ENCODE measurements at regions not wholly inside any gene's neighbourhood (a gene's known extent, or its start where the extent isn't known, plus 50 kb on each side); places are given as distances from the start of the nearest gene placed in this dataset.

DNA sequence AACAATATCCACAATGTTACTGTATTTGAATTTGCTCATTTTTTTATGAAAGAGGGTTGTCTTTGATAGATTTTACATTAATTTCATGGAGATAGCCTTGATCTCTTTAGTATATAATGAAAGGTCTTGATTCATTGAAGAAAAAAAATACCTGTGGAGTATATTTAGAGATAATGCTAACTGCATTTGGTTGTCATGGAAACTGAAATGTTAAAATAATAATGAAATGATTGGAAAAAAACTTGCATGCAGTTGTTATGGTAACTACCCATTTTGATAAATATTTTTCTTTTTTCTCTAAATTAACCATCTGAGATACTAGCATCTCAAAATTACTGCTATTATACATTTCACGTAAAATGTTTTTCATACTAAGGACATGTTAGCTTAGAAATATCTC is 712.7 kb upstream of the FAM98A start:
- FAIRE-seq: no peak
- H3K4me1 Mint-ChIP-seq (ENCODE audit: low read depth, unreplicated experiment): peaks cover 9% of the 10 kb centered on the region
- H3K4me3 Mint-ChIP-seq (ENCODE audit: unreplicated experiment): no peak overlapping the region

DNA sequence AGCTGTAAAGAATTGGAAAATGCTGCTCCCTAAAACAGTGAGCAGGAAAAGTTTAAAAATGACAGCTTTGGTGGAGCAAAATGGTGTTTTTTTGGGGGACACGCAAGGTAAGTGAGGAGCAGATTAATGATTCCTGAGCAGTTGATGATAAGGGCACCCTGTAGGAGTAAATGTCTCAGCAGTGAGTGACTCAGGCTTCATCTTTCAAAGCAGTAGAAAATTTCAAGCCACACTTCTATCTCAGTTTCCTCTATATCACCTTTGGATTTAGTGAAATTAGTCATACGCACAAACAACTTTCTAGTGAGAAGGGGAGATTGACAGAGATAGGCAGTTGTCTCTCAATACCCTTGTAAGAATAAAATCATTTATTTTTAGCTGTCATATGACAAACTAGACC is 709.0 kb upstream of the FAM98A start:
- no peak overlapping the region for H3K4me3 Mint-ChIP-seq (ENCODE audit: unreplicated experiment)

More for the DNA sequence above, 712.7 kb upstream of the FAM98A start:
- Histone ChIP-seq H3K4me2 (ENCODE audit: low read length) (no peak overlapping the region), H3K9ac (ENCODE audit: low read length) (no peak overlapping the region), H3K4me3 (ENCODE audit: insufficient read depth, low read depth, low read length) (no peak overlapping the region), H3K4me1 (ENCODE audit: insufficient read depth, low read length) (no peaks in the 10 kb centered on the region), H3K27me3 (ENCODE audit: insufficient read depth, low read length) (no peaks in the 10 kb centered on the region), H3K36me3 (ENCODE audit: insufficient read depth, low read length) (no peaks in the 10 kb centered on the region), H3K27ac (ENCODE audit: low read depth, low read length) (no peak overlapping the region), H2AFZ (ENCODE audit: low read depth, low read length) (no peak overlapping the region), H3K9me3 (ENCODE audit: insufficient read depth, low read depth, low read length) (peaks cover under 1% of the 10 kb centered on the region), H4K20me1 (ENCODE audit: insufficient read depth, low read length) (no peaks in the 10 kb centered on the region), H3K79me2 (ENCODE audit: insufficient read depth, low read length) (no peaks in the 10 kb centered on the region)
- no peaks in the 10 kb centered on the region for H3K36me3 Mint-ChIP-seq (ENCODE audit: low read depth, unreplicated experiment)
- TF ChIP-seq, protein P1, sequence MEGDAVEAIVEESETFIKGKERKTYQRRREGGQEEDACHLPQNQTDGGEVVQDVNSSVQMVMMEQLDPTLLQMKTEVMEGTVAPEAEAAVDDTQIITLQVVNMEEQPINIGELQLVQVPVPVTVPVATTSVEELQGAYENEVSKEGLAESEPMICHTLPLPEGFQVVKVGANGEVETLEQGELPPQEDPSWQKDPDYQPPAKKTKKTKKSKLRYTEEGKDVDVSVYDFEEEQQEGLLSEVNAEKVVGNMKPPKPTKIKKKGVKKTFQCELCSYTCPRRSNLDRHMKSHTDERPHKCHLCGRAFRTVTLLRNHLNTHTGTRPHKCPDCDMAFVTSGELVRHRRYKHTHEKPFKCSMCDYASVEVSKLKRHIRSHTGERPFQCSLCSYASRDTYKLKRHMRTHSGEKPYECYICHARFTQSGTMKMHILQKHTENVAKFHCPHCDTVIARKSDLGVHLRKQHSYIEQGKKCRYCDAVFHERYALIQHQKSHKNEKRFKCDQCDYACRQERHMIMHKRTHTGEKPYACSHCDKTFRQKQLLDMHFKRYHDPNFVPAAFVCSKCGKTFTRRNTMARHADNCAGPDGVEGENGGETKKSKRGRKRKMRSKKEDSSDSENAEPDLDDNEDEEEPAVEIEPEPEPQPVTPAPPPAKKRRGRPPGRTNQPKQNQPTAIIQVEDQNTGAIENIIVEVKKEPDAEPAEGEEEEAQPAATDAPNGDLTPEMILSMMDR (IDR thresholded peaks at IDR 0.05; ENCODE audit: insufficient read depth, low read depth, low read length): no peak
- no peak for TF ChIP-seq EZH2 (IDR thresholded peaks at IDR 0.05; ENCODE audit: insufficient read depth, low read length)
- no peaks in the 10 kb centered on the region for H3K27me3 Mint-ChIP-seq (ENCODE audit: low read depth, unreplicated experiment)
- H3K9me3 Mint-ChIP-seq (ENCODE audit: unreplicated experiment): no peaks in the 10 kb centered on the region
- no peak for DNase-seq (ENCODE audit: low read depth)
- H3K27ac Mint-ChIP-seq (ENCODE audit: unreplicated experiment): no peak overlapping the region

DNA sequence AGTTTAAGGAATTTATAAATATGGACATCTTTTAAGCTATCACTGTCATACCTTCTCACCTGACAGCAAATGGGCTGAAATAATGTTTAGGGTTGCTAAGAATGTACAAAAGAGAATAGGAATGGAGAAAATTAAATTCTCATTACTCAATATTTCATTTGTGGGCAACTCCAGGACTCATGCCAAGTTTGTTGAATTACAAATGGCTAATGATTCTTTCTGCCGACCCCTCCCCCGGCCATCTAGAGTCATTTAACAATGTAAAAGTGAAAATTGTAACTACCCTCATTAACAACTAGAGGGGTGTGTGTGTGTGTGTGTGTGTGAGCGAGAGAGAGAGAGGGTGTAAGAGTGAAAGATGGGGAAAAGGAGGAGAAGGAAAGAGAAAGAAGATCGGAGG is 708.5 kb upstream of the FAM98A start:
- DNase-seq (ENCODE audit: low read depth) (no peak), FAIRE-seq (no peak)
- no peak overlapping the region for H3K4me3 Mint-ChIP-seq (ENCODE audit: unreplicated experiment)
- H3K9me3 Mint-ChIP-seq (ENCODE audit: unreplicated experiment): no peaks in the 10 kb centered on the region
- Histone ChIP-seq H3K27me3 (ENCODE audit: insufficient read depth, low read length) (no peaks in the 10 kb centered on the region), H3K4me1 (ENCODE audit: insufficient read depth, low read length) (no peaks in the 10 kb centered on the region), H3K4me3 (ENCODE audit: insufficient read depth, low read depth, low read length) (no peak overlapping the region), H3K9ac (ENCODE audit: low read length) (no peak overlapping the region), H2AFZ (ENCODE audit: low read depth, low read length) (no peak overlapping the region), H3K9me3 (ENCODE audit: insufficient read depth, low read depth, low read length) (peaks cover 2% of the 10 kb centered on the region), H3K79me2 (ENCODE audit: insufficient read depth, low read length) (no peaks in the 10 kb centered on the region), H3K4me2 (ENCODE audit: low read length) (no peak overlapping the region), H3K27ac (ENCODE audit: low read depth, low read length) (no peak overlapping the region), H4K20me1 (ENCODE audit: insufficient read depth, low read length) (no peaks in the 10 kb centered on the region), H3K36me3 (ENCODE audit: insufficient read depth, low read length) (no peaks in the 10 kb centered on the region)
- H3K27me3 Mint-ChIP-seq (ENCODE audit: low read depth, unreplicated experiment): no peaks in the 10 kb centered on the region
- TF ChIP-seq, protein P1 (IDR thresholded peaks at IDR 0.05; ENCODE audit: insufficient read depth, low read depth, low read length): no peak
- TF ChIP-seq EZH2 (IDR thresholded peaks at IDR 0.05; ENCODE audit: insufficient read depth, low read length): no peak
- peak overlapping the region; percentile 54 for H3K27ac Mint-ChIP-seq (ENCODE audit: unreplicated experiment)
- no peaks in the 10 kb centered on the region for H3K36me3 Mint-ChIP-seq (ENCODE audit: low read depth, unreplicated experiment)
- peaks cover 6% of the 10 kb centered on the region for H3K4me1 Mint-ChIP-seq (ENCODE audit: low read depth, unreplicated experiment)

More for the DNA sequence above, 709.0 kb upstream of the FAM98A start:
- H3K4me3 ChIP-seq (ENCODE audit: insufficient read depth, low read depth, low read length): no peak overlapping the region
- no peaks in the 10 kb centered on the region for H3K36me3 ChIP-seq (ENCODE audit: insufficient read depth, low read length)
- H3K27ac ChIP-seq (ENCODE audit: low read depth, low read length): no peak overlapping the region
- no peak overlapping the region for H3K4me2 ChIP-seq (ENCODE audit: low read length)
- H3K4me1 ChIP-seq (ENCODE audit: insufficient read depth, low read length): no peaks in the 10 kb centered on the region
- no peak overlapping the region for H3K9ac ChIP-seq (ENCODE audit: low read length)
- no peak for TF ChIP-seq EZH2 (IDR thresholded peaks at IDR 0.05; ENCODE audit: insufficient read depth, low read length)
- TF ChIP-seq, protein P1 (IDR thresholded peaks at IDR 0.05; ENCODE audit: insufficient read depth, low read depth, low read length): no peak
- FAIRE-seq (no peak), DNase-seq (ENCODE audit: low read depth) (no peak)
- Mint-ChIP-seq H3K9me3 (ENCODE audit: unreplicated experiment) (no peaks in the 10 kb centered on the region), H3K27ac (ENCODE audit: unreplicated experiment) (no peak overlapping the region), H3K4me1 (ENCODE audit: low read depth, unreplicated experiment) (peaks cover 6% of the 10 kb centered on the region), H3K27me3 (ENCODE audit: low read depth, unreplicated experiment) (no peaks in the 10 kb centered on the region), H3K36me3 (ENCODE audit: low read depth, unreplicated experiment) (no peaks in the 10 kb centered on the region)
- no peaks in the 10 kb centered on the region for H4K20me1 ChIP-seq (ENCODE audit: insufficient read depth, low read length)
- H3K27me3 ChIP-seq (ENCODE audit: insufficient read depth, low read length): no peaks in the 10 kb centered on the region
- H3K79me2 ChIP-seq (ENCODE audit: insufficient read depth, low read length): no peaks in the 10 kb centered on the region
- no peak overlapping the region for H2AFZ ChIP-seq (ENCODE audit: low read depth, low read length)
- peaks cover 2% of the 10 kb centered on the region for H3K9me3 ChIP-seq (ENCODE audit: insufficient read depth, low read depth, low read length)
